Stimulated activated naive CD8-positive, alpha-beta T cell treated with anti-CD3 and anti-CD28 coated beads, Interleukin-15, Interleukin-2, amounts not matched to agents 100 ng/mL and 50 ng/mL, for 24 hours (primary cell): ENCODE measurements at regions not wholly inside any gene's neighbourhood (a gene's known extent, or its start where the extent isn't known, plus 50 kb on each side); places are given as distances from the start of the nearest gene placed in this dataset.

Experiments
- H3K27ac Mint-ChIP-seq: one replicate; pipeline ENCODE4 v1.8.0; 2021; ENCODE audit warnings: mild to moderate bottlenecking, mixed read lengths
- H3K27me3 Mint-ChIP-seq: one replicate; pipeline ENCODE4 v1.8.0; 2021; ENCODE audit warnings: mixed read lengths
- H3K36me3 Mint-ChIP-seq: one replicate; pipeline ENCODE4 v1.8.0; 2021; ENCODE audit warnings: low read depth, mixed read lengths
- H3K4me1 Mint-ChIP-seq: one replicate; pipeline ENCODE4 v1.8.0; 2021; ENCODE audit warnings: low read depth, mixed read lengths
- H3K4me3 Mint-ChIP-seq: one replicate; pipeline ENCODE4 v1.8.0; 2021; ENCODE audit warnings: mild to moderate bottlenecking, mixed read lengths
- H3K9me3 Mint-ChIP-seq: one replicate; pipeline ENCODE4 v1.8.0; 2021; ENCODE audit warnings: mixed read lengths

DNA sequence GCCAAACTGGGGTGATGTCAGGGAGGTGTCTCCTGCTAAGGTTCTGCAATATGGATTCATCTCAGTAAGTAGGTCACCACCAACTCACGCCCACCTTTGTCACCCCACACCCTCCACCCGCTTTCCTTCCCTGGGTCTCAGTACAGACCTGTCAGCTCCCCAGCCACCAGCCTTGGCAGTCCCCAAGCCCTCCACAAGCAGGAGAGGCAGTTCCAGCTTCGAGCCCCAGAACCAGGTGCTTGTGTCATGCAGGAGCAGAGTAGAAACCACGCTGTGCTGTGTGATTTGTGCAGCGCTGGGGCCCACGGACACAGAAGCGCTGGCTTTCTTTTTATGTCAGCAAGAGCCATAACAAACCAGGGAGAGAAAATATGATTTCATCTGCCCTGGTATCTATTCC lies 89.0 kb upstream of the CDH4 start:
- no peak overlapping the region for H3K4me3 Mint-ChIP-seq
- no peaks in the 10 kb centered on the region for H3K9me3 Mint-ChIP-seq
- H3K27me3 Mint-ChIP-seq, result peaks cover 2% of the 10 kb centered on the region
- no peak overlapping the region for H3K27ac Mint-ChIP-seq
- no peaks in the 10 kb centered on the region for H3K4me1 Mint-ChIP-seq
- H3K36me3 Mint-ChIP-seq, result no peaks in the 10 kb centered on the region

DNA sequence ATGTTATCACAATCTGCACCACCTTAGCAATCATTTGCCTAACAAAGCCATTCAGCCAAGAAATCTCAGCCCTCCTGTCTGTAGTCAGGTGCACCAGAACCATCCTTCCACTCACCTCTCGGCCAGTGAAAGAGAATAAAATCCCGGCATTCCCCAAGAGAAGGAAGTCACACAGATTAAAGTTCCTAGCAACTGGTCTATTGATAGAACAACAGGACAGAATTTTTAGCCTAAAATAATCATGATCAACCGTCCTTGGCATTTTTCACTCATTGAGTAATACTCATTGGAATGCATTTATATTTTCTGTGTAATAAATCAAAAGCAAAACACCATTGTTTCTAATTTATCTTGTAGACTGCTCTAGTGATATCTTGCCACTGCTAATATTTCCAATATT lies 85.7 kb upstream of the CDH4 start:
- H3K4me1 Mint-ChIP-seq, result no peaks in the 10 kb centered on the region
- H3K27ac Mint-ChIP-seq, result no peak overlapping the region

DNA sequence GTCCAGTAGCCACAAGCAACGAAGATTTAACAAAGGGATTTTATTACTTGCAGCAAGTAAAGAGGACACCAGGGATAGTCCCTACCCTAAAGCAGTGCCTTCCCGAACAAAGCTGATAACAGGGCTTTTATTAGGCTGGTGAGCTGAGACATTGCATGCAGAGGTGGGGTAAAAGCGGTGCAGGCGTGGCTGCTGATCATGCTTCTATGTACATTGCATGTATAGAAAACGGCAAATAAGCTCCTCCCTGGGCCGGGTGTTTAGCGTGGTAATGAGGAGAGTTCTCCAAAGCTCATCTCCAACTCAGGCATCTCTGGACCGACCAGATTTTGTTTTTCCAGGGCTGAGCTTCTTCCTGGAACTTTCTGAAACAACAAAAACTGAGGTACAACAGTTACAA lies 83.5 kb upstream of the CDH4 start:
- H3K27ac Mint-ChIP-seq, result no peak overlapping the region
- H3K4me3 Mint-ChIP-seq, result no peak overlapping the region
- H3K4me1 Mint-ChIP-seq, result no peaks in the 10 kb centered on the region
- no peaks in the 10 kb centered on the region for H3K9me3 Mint-ChIP-seq
- H3K36me3 Mint-ChIP-seq, result no peaks in the 10 kb centered on the region
- no peaks in the 10 kb centered on the region for H3K27me3 Mint-ChIP-seq

More for the DNA sequence above, 85.7 kb upstream of the CDH4 start:
- Mint-ChIP-seq H3K4me3 (no peak overlapping the region), H3K36me3 (no peaks in the 10 kb centered on the region), H3K27me3 (no peaks in the 10 kb centered on the region), H3K9me3 (no peaks in the 10 kb centered on the region)

DNA sequence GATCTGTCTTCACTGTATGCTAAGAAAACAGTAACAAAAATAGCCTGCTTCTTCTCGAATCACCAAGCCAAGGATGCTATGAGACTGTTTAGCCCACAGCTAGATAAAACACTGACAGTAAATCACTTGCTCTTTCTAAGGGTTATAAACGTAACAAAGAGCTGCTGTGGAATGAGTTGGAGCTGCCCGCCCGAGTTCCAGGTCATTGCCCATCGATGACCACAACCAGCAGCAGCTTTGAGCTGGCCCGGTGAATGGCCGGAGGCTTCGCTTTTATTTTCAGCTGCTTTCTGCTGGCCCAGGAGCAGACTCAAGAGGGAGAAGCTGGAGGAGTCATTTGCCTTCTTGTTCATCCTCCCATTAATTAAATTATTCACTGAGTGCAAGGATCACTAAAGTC lies 82.2 kb upstream of the CDH4 start:
- no peaks in the 10 kb centered on the region for H3K9me3 Mint-ChIP-seq
- no peaks in the 10 kb centered on the region for H3K4me1 Mint-ChIP-seq
- no peak overlapping the region for H3K27ac Mint-ChIP-seq
- no peaks in the 10 kb centered on the region for H3K27me3 Mint-ChIP-seq
- no peak overlapping the region for H3K4me3 Mint-ChIP-seq
- no peaks in the 10 kb centered on the region for H3K36me3 Mint-ChIP-seq

DNA sequence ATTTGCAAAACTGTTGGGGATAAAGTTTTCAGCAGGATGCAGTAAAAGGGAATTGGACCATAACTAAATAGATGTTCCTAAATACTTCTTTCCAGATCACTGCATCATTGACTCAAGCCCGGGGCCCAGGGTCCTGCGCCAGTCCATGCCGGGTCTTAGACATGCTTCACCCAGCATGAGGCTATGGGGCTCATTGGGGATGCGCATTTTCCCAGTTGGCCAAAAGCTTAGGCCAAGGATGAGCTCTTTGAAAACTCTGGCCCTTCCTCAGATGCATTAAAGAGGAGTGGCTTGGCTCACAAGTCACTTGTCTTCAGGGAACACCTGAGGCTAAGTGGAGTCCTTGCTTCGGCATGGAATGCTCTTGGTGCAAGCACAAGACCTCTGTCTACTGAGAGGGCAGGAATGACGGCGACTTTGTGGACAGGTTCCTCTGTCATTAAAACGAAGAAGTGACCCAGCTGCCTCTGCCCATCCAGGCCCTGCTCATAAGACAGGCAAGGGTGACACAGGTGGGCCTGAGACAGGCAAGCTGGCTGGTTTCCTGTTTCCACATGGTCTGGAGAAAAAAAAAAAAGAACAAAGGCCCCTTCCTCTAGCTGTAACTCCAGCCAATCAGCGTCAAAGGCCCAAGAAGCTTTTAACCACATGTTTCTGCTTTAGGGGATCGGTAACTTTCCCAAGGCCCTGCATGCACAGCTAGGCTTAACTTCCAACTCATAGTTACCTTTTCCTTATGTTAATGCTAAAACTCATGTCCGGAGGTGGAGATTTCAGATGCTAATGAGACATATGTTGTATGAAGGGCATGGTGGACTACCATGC lies 81.4 kb upstream of the CDH4 start:
- Mint-ChIP-seq H3K27me3 (no peaks in the 10 kb centered on the region), H3K27ac (no peak overlapping the region), H3K4me3 (no peak overlapping the region), H3K36me3 (no peaks in the 10 kb centered on the region), H3K9me3 (no peaks in the 10 kb centered on the region), H3K4me1 (no peaks in the 10 kb centered on the region)

DNA sequence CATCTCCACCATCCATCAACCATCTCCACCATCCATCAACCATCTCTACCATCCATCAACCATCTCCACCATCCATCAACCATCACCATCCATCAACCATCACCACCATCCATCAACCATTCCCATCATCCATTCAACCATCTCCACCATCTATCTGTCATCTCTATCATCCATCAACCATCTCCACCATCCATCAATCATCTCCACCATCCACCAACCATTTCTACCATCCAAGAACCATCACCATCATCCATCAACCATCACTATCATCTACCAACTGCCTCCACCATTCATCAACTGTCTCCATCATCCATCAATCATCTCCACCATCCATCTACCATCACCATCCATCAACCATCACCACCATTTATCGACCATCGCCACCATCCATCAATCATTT lies 78.8 kb upstream of the CDH4 start:
- no peaks in the 10 kb centered on the region for H3K9me3 Mint-ChIP-seq
- H3K27ac Mint-ChIP-seq, result no peak overlapping the region
- H3K27me3 Mint-ChIP-seq, result no peaks in the 10 kb centered on the region
- no peaks in the 10 kb centered on the region for H3K36me3 Mint-ChIP-seq
- H3K4me1 Mint-ChIP-seq, result no peaks in the 10 kb centered on the region
- no peak overlapping the region for H3K4me3 Mint-ChIP-seq

DNA sequence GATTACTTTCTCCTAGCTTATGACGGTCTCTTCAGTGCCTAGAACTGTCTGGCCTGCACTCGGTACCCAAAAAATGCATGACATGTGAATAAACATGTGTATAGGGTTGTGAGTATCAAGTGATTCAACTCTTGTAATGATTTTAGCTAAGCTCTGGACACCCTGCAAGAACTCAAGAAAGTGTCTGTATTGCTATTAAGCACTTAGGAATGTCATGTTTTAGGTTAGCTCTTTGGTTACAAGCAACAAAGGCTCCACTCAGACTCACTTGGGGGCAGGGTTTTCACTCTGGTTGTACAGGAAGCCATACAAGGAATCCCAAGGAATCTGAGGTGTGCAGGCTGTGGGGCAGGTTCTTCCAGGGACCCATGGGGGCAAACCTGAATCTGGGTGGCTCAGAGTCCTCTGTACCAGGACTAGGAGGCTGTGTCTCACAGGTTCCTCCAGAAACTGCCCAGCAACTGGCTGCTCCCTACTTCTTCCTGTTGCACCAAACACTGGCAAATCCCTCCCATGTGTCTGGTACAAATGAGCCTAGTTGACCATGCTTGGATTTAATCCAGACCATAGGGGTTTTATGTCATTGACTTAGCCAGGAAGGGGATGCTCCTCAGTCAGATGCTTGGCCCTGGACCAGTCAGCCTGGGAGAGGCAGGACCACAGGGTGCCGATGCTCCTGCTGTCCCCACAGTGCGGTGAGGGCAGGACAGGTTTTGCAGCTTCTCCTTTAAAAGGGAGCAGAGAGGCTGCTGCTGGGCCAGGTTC lies 77.9 kb upstream of the CDH4 start:
- no peak overlapping the region for H3K4me3 Mint-ChIP-seq
- no peaks in the 10 kb centered on the region for H3K36me3 Mint-ChIP-seq
- H3K4me1 Mint-ChIP-seq, result no peaks in the 10 kb centered on the region
- no peaks in the 10 kb centered on the region for H3K9me3 Mint-ChIP-seq
- H3K27ac Mint-ChIP-seq, result no peak overlapping the region
- H3K27me3 Mint-ChIP-seq, result no peaks in the 10 kb centered on the region

DNA sequence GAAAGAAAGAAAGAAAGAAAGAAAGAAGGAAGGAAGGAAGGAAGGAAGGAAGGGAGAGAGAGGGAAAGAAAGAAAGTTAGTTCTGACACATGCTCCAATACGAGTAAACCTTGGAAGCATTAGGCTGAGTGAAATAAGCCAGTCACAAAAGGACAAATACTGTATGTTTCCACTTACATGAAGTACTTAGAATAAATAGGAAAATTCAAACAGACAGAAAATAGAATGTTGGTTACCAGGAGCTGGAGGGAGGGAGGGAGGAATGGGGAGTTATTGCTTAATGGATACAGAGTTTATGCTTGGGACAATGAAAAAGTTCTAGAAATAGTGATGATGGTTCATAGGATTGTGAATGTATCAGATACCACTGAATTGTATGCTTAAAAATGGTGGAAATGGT lies 75.2 kb upstream of the CDH4 start:
- H3K27ac Mint-ChIP-seq, result no peak overlapping the region
- H3K4me3 Mint-ChIP-seq, result no peak overlapping the region
- no peaks in the 10 kb centered on the region for H3K4me1 Mint-ChIP-seq
- H3K36me3 Mint-ChIP-seq, result no peaks in the 10 kb centered on the region
- H3K27me3 Mint-ChIP-seq, result no peaks in the 10 kb centered on the region
- no peaks in the 10 kb centered on the region for H3K9me3 Mint-ChIP-seq

DNA sequence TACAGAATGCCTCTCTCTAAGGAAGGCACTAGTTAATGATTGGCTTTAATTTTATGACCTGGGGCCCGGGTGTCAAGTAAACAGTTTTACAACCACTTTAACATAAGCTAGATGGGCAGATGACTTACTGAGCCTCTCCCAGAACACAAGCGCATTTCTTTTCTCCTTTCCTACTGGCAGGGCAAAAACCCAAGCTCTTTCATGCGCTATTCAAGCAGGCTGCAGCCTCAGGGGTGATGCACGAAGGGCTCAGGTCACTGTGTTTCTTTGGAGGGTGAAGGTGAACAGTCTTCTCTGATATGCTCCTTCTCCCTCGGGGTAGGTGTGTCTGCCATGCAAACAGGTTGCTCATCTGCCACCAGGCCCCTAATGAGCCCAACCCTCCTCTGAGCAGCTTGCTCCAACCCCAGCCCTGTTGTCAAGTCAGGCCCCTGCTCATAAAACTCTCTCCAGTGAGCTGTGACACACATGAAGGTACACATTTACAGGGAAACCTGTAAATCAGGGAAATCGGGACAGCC lies 73.5 kb upstream of the CDH4 start:
- no peak overlapping the region for H3K27ac Mint-ChIP-seq
- no peaks in the 10 kb centered on the region for H3K4me1 Mint-ChIP-seq
- no peaks in the 10 kb centered on the region for H3K9me3 Mint-ChIP-seq
- H3K4me3 Mint-ChIP-seq, result no peak overlapping the region
- no peaks in the 10 kb centered on the region for H3K27me3 Mint-ChIP-seq
- no peaks in the 10 kb centered on the region for H3K36me3 Mint-ChIP-seq

DNA sequence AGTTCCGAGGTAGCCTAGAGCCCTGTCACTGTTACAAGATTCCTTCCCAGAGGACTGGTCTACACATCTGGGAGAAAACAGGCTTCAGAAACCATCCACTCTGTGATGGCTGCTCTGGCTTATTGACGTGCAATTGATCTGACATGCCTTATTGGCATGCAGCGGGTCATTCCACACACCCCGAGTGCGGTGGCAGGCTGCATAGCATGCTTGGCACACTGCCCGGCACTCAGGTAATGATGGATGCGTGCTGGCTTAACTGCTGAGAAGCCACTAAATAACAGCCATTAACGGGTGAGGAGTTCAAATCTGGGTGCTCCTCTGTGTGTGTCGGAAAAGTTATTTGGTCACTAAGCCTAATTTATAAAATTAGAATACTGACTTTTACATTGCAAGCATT lies 67.9 kb upstream of the CDH4 start:
- no peaks in the 10 kb centered on the region for H3K4me1 Mint-ChIP-seq
- H3K36me3 Mint-ChIP-seq, result no peaks in the 10 kb centered on the region
- no peak overlapping the region for H3K27ac Mint-ChIP-seq
- no peaks in the 10 kb centered on the region for H3K27me3 Mint-ChIP-seq
- H3K9me3 Mint-ChIP-seq, result no peaks in the 10 kb centered on the region
- no peak overlapping the region for H3K4me3 Mint-ChIP-seq

DNA sequence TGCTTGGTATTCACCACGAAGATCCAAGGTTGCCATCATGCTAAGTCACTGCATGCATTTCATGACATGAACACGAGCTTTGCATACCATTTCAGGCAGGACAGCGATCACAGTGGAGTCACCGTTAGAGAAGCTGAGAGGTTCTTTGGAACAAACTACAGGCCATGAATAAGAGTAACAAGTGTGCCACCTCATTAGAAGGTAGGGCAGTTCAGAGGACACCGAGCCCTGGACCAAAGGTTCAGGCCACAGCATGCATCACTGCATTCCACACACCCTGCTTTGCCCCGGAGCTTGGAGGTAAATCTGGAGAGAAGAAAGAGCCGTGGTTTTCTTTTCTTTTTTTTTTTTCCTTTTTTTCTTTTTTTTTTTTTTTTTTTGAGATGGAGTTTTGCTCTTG lies 66.9 kb upstream of the CDH4 start:
- Mint-ChIP-seq H3K36me3 (no peaks in the 10 kb centered on the region), H3K4me3 (no peak overlapping the region), H3K27ac (no peak overlapping the region), H3K9me3 (no peaks in the 10 kb centered on the region), H3K27me3 (no peaks in the 10 kb centered on the region), H3K4me1 (no peaks in the 10 kb centered on the region)

DNA sequence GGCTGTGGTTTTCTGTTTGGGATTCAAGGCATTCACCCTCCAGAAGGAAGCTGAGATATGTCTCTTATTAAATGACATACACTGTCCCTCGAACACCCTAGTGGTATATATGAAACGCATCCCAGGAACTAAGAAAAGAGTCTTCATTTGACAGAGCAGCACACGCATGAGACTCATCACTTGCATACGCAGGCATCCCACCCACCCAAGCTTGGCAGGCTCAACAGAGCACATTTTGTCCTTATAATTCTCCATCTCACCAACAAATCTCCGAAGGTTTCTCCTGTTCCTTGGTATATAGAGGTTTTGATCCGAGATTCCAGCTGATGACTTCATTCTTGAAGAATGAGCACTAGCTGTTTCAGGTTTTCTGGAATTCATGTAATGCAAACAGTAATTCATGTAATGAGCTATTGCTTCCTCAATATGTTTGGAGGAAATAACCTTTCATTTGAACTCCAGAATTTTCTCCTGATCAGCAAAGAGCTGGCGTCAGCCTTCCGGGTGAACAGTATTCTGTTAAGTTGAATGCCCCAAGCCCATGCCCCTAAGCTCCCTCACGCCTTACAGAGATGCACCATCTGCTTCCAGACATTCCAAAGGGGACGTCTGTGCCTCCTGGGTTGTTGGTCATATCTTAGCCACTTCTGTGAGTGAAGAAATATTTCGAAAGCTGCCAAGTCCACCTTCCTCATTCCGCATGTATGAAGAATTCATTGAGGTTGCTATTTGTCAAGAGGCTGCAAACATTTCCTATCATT lies 66.0 kb upstream of the CDH4 start:
- no peaks in the 10 kb centered on the region for H3K4me1 Mint-ChIP-seq
- H3K27me3 Mint-ChIP-seq, result no peaks in the 10 kb centered on the region
- no peaks in the 10 kb centered on the region for H3K9me3 Mint-ChIP-seq
- no peak overlapping the region for H3K4me3 Mint-ChIP-seq
- no peak overlapping the region for H3K27ac Mint-ChIP-seq
- H3K36me3 Mint-ChIP-seq, result no peaks in the 10 kb centered on the region

DNA sequence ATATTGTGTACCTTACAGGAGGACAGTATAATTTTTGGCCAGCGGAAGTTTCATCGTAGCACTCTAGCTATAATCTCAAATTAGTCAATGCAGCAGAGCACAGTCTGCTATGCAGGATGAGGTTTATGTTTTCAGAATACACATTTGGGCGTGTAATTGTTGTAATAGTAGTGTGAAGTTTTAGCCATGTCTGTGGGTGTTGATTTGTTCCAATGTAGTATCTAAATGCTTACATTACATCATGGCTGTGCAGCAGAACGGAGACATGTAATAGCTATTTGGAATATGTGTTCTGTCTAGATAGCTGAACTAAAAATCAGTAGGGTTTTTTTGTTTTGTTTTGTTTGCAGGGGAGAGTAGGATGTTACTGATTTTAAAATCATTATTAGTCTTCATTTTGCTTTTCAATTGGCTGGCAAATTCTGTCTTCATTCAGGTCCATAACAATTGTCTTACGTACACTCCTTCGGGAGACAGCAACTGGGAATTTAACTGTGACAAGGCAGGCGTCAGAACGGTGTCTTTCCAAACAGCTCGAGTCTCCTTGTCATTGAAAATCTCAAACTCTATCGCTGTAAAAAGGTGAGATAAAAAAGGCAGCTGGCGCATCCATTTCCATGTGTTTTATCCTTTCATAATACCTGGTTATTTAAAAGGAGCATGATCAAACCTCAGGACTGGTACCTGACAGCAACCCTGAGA lies 65.1 kb upstream of the CDH4 start:
- Mint-ChIP-seq H3K36me3 (no peaks in the 10 kb centered on the region), H3K27me3 (no peaks in the 10 kb centered on the region), H3K4me3 (no peak overlapping the region), H3K27ac (no peak overlapping the region), H3K4me1 (no peaks in the 10 kb centered on the region), H3K9me3 (no peaks in the 10 kb centered on the region)

DNA sequence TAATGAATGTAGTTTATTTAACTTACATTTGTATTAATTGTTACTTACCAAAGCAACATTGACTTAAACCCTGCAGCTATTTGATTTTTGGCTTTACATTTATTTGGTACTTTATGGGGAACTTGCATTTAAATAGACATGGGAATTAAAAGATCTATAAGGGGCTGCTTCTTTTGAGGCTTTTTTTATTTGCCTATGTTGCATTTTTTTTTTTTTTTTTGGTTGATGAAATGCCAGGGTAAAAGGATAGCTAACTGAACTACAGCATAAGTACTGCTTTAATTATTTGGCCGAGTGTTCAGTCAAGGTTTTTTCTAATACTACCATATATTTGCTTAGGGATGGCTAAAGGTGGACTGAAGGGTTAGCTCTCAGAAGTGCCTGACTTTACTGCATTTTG lies 62.5 kb upstream of the CDH4 start:
- Mint-ChIP-seq H3K9me3 (no peaks in the 10 kb centered on the region), H3K36me3 (no peaks in the 10 kb centered on the region), H3K27me3 (no peaks in the 10 kb centered on the region), H3K4me3 (no peak overlapping the region), H3K27ac (no peak overlapping the region), H3K4me1 (no peaks in the 10 kb centered on the region)
